ENCODE measurements at regions not wholly inside any gene's neighbourhood (a gene's known extent, or its start where the extent isn't known, plus 50 kb on each side); places are given as distances from the start of the nearest gene placed in this dataset.

DNA sequence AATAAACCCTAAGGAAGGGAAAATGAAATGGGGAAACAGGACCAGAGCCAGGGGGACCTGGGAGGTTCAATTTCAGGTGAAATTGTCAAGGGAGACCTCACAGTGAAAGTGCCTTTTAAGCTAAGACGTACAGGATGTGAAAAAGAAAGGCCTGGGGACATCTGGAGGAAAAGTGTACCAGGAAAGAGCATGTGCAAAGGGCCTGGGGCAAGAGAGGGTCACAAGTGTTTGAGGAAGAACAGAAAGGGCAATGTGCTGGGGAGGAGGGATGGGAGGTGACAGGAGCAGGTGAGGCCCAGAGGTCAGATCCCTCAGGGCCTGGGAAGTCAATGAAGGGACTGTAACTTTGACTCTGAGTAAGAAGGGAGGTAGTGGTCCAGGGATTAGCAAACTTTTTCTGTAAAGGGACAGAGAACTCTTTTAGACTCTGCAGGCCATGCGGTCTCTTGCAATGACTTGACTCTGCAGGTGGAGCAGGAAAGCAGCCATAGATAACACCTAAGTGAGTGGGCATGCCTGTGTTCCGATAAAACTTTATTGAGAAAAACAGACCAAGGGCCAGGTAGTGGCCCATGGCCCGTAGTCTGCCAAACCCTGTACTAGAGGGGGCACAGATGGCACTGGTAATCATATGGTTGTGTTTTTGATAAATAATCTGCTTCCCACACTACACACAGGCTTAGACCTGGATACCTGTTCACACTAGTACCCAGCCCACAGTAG, 93.8 kb downstream of the LITAF start:
- no peak for DNase-seq (ENCODE audit: low read depth)
- TF ChIP-seq, protein P1, sequence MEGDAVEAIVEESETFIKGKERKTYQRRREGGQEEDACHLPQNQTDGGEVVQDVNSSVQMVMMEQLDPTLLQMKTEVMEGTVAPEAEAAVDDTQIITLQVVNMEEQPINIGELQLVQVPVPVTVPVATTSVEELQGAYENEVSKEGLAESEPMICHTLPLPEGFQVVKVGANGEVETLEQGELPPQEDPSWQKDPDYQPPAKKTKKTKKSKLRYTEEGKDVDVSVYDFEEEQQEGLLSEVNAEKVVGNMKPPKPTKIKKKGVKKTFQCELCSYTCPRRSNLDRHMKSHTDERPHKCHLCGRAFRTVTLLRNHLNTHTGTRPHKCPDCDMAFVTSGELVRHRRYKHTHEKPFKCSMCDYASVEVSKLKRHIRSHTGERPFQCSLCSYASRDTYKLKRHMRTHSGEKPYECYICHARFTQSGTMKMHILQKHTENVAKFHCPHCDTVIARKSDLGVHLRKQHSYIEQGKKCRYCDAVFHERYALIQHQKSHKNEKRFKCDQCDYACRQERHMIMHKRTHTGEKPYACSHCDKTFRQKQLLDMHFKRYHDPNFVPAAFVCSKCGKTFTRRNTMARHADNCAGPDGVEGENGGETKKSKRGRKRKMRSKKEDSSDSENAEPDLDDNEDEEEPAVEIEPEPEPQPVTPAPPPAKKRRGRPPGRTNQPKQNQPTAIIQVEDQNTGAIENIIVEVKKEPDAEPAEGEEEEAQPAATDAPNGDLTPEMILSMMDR (conservative IDR thresholded peaks at IDR 0.05; ENCODE audit: low read length): no peak
- H3K4me3 ChIP-seq (ENCODE audit: low read length): no peak overlapping the region

DNA sequence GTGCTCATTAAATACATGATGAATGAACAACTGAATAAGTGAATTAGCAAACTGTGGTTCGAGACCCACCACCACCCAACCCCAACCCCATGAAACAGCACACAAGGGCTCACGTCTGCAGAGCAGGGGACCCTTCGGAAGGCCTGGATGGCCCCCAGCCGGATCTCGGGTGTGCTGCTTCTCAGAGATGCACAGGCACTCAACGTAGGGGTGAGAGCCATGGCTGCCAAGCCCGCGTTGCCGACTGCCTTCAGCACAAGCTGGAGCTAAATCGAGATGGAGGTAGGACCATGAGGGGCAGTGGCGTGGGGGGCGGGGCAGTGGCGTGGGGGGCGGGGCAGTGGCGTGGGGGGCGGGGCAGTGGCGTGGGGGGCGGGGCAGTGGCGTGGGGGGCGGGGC, 93.2 kb downstream of the LITAF start:
- no peak for DNase-seq (ENCODE audit: low read depth)
- H3K4me3 ChIP-seq (ENCODE audit: low read length): no peak overlapping the region
- TF ChIP-seq, protein P1 (conservative IDR thresholded peaks at IDR 0.05; ENCODE audit: low read length): no peak

DNA sequence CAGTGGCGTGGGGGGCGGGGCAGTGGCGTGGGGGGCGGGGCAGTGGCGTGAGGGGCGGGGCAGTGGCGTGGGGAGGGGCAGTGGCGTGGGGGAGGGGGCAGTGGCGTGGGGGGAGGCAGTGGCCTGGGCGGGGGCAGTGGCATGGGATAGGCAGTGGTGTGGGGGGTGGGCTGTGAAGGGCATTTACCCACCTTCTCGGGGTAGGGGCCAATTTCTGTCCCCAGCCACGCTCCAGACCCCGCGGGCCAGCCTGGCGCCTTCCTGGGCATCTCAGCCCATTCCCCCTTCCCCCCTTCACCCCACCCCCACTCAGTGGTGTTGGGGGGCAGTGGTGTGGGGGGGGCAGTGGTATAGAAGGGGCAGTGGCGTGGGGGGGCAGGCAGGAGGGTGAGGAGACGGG, 92.7 kb downstream of the LITAF start:
- TF ChIP-seq, protein P1 (conservative IDR thresholded peaks at IDR 0.05; ENCODE audit: low read length): no peak

DNA sequence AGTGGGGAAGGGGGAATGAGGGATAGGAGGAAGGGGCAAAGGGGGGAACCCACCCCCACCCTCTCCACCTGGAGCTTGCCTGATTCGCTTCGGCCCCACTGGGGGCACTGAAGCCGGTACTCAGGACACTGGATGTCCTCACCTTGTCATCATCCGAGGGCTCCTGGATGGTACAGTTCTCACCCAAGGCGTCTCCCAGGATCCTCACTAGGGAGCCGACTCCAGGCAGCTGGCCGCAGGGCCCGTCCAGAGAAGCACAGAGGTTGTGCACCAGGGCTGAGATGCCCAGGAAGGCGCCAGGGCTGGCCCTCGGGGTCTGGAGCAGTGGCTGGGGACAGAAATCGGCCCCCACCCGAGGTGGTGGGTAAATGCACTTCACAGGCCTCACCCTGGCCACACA, 92.3 kb downstream of the LITAF start:
- DNase-seq (ENCODE audit: low read depth): no peak
- TF ChIP-seq, protein P1 (conservative IDR thresholded peaks at IDR 0.05; ENCODE audit: low read length): no peak

More for the DNA sequence above, 92.7 kb downstream of the LITAF start:
- H3K4me3 ChIP-seq (ENCODE audit: low read length): no peak overlapping the region
- no peak for DNase-seq (ENCODE audit: low read depth)

DNA sequence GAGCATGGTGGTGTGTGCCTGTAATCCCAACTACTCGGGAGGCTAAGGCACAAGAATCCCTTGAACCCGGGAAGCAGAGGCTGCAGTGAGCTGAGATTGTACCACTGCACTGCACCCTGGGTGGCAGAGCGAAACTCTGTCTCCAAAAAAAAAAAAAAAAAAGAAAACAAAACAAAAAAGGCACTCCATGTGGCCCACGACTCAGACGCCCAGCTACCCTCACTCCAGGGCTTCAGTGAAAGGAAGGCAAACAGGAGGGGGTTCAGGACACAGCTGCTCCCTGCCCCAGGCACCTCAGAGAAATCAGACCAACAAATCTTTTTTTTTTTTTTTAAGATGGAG, 91.7 kb downstream of the LITAF start:
- DNase-seq (ENCODE audit: low read depth): no peak
- TF ChIP-seq, protein P1 (conservative IDR thresholded peaks at IDR 0.05; ENCODE audit: low read length): no peak
- H3K4me3 ChIP-seq (ENCODE audit: low read length): no peak overlapping the region

More for the DNA sequence above, 92.3 kb downstream of the LITAF start:
- H3K4me3 ChIP-seq (ENCODE audit: low read length): no peak overlapping the region
